OCI-LY7 (cell line): ENCODE measurements at regions not wholly inside any gene's neighbourhood (a gene's known extent, or its start where the extent isn't known, plus 50 kb on each side); places are given as distances from the start of the nearest gene placed in this dataset.

Experiments
- EZH2phosphoT487 ChIP-seq: fragments of 200-600 bp; sonication (generic); IDR thresholded peaks from 2 replicates; pipeline ENCODE4 v1.6.1; 2018; ENCODE audit warnings: low read depth, borderline replicate concordance, mild to moderate bottlenecking, mixed run types, antibody characterized with exemption, low read length, moderate library complexity, mixed read lengths
- TF ChIP-seq, protein P1 (sequence below): fragments of 200-600 bp; sonication (generic); conservative IDR thresholded peaks from 2 replicates; pipeline ENCODE4 v1.5.1; 2014; ENCODE audit warnings: mild to moderate bottlenecking, antibody characterized with exemption, low read length, moderate library complexity, mixed read lengths

DNA sequence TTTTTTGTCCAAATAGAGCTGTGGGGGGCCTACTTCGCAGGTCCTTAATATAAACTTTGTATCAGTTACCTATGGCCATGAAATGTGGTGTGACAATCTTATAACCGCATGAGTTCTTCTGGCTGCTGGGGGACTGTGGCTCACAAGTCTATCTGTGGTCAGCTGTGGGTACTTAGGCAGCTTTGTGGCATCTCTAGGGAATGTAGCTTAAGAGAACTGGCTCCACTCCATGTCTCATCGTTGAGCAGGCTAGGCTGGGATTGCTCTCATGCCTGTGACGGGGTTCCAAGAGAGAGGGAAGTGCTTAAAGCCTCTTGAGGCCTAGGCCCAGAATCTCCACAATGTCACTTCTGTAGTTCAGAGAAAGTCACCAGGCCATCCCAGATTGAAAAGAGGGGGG, 140.5 kb downstream of the BTBD3 start:
- TF ChIP-seq, protein P1, sequence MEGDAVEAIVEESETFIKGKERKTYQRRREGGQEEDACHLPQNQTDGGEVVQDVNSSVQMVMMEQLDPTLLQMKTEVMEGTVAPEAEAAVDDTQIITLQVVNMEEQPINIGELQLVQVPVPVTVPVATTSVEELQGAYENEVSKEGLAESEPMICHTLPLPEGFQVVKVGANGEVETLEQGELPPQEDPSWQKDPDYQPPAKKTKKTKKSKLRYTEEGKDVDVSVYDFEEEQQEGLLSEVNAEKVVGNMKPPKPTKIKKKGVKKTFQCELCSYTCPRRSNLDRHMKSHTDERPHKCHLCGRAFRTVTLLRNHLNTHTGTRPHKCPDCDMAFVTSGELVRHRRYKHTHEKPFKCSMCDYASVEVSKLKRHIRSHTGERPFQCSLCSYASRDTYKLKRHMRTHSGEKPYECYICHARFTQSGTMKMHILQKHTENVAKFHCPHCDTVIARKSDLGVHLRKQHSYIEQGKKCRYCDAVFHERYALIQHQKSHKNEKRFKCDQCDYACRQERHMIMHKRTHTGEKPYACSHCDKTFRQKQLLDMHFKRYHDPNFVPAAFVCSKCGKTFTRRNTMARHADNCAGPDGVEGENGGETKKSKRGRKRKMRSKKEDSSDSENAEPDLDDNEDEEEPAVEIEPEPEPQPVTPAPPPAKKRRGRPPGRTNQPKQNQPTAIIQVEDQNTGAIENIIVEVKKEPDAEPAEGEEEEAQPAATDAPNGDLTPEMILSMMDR, result no peak
- TF ChIP-seq EZH2phosphoT487, result no peak
